ENCODE measurements at regions not wholly inside any gene's neighbourhood (a gene's known extent, or its start where the extent isn't known, plus 50 kb on each side); places are given as distances from the start of the nearest gene placed in this dataset.

GRCh38 chr3:153951276-153951675, 169.9 kb upstream of the ARHGEF26 start:
- CTCF ChIA-PET (ENCODE audit: unreplicated experiment): no interaction called here
- BruUV-seq (replicated peaks): no TSS peak

GRCh38 chr3:153952091-153952490, 169.1 kb upstream of the ARHGEF26 start:
- Histone ChIP-seq H4K20me1 (ENCODE audit: insufficient read depth, low read length) (no peaks in the 10 kb centered on the region), H3K27ac (ENCODE audit: low read depth, low read length, poor library complexity, severe bottlenecking) (no peak overlapping the region), H3K36me3 (ENCODE audit: insufficient read depth, low read length) (no peaks in the 10 kb centered on the region), H3K9me3 (ENCODE audit: low read length) (no peaks in the 10 kb centered on the region), H3K4me1 (ENCODE audit: insufficient read depth, low read length, poor library complexity, severe bottlenecking) (no peaks in the 10 kb centered on the region), H3K4me3 (ENCODE audit: low read depth, low read length, poor library complexity, severe bottlenecking) (no peak overlapping the region), H3K9me2 (ENCODE audit: insufficient read depth, low read length) (no peaks in the 10 kb centered on the region), H3K79me2 (ENCODE audit: insufficient read depth, low read depth, low read length) (no peaks in the 10 kb centered on the region), H2AFZ (ENCODE audit: low read length) (no peak overlapping the region), H3K4me2 (ENCODE audit: low read length) (no peak overlapping the region)
- intact Hi-C loops (cut with micrococcal nuclease; ENCODE audit: unreplicated experiment): no loop called here
- TF ChIP-seq EZH2phosphoT487 (IDR thresholded peaks at IDR 0.05; ENCODE audit: borderline replicate concordance, low read depth, low read length) (no peak), CTCF (conservative IDR thresholded peaks at IDR 0.05; ENCODE audit: low read length) (no peak)
- POLR2A ChIA-PET: interaction anchor here (0.7 kb wide), 1 partner anchor 58 kb away, joined by 3 read pairs; no protein-coding TSS in a partner anchor
- BruUV-seq (replicated peaks): no TSS peak
- CTCF ChIA-PET (ENCODE audit: unreplicated experiment): no interaction called here
- no peak for DNase-seq (ENCODE audit: low spot score)

More at GRCh38 chr3:153951276-153951675, 169.9 kb upstream of the ARHGEF26 start:
- no peaks in the 10 kb centered on the region for H4K20me1 ChIP-seq (ENCODE audit: insufficient read depth, low read length)
- POLR2A ChIA-PET: interaction anchor here (0.6 to 1.0 kb wide), 2 partner anchors 20 to 693 kb away, joined by 3 to 4 read pairs; no protein-coding TSS in a partner anchor
- no peaks in the 10 kb centered on the region for H3K4me1 ChIP-seq (ENCODE audit: insufficient read depth, low read length, poor library complexity, severe bottlenecking)
- no peak for DNase-seq (ENCODE audit: low spot score)
- H3K9me3 ChIP-seq (ENCODE audit: low read length): no peaks in the 10 kb centered on the region
- H3K36me3 ChIP-seq (ENCODE audit: insufficient read depth, low read length): no peaks in the 10 kb centered on the region
- no peak overlapping the region for H3K4me2 ChIP-seq (ENCODE audit: low read length)
- no peak overlapping the region for H2AFZ ChIP-seq (ENCODE audit: low read length)
- no peaks in the 10 kb centered on the region for H3K79me2 ChIP-seq (ENCODE audit: insufficient read depth, low read depth, low read length)
- intact Hi-C loops (cut with micrococcal nuclease; ENCODE audit: unreplicated experiment): no loop called here
- TF ChIP-seq CTCF (conservative IDR thresholded peaks at IDR 0.05; ENCODE audit: low read length) (no peak), EZH2phosphoT487 (IDR thresholded peaks at IDR 0.05; ENCODE audit: borderline replicate concordance, low read depth, low read length) (no peak)
- no peak overlapping the region for H3K27ac ChIP-seq (ENCODE audit: low read depth, low read length, poor library complexity, severe bottlenecking)
- no peak overlapping the region for H3K4me3 ChIP-seq (ENCODE audit: low read depth, low read length, poor library complexity, severe bottlenecking)
- no peaks in the 10 kb centered on the region for H3K9me2 ChIP-seq (ENCODE audit: insufficient read depth, low read length)

GRCh38 chr3:153956613-153957012, 164.6 kb upstream of the ARHGEF26 start:
- no peaks in the 10 kb centered on the region for H4K20me1 ChIP-seq (ENCODE audit: insufficient read depth, low read length)
- H3K79me2 ChIP-seq (ENCODE audit: insufficient read depth, low read depth, low read length): no peaks in the 10 kb centered on the region
- no peak overlapping the region for H2AFZ ChIP-seq (ENCODE audit: low read length)
- no peak overlapping the region for H3K4me2 ChIP-seq (ENCODE audit: low read length)
- POLR2A ChIA-PET: no interaction called here
- H3K36me3 ChIP-seq (ENCODE audit: insufficient read depth, low read length): no peaks in the 10 kb centered on the region
- H3K4me1 ChIP-seq (ENCODE audit: insufficient read depth, low read length, poor library complexity, severe bottlenecking): no peaks in the 10 kb centered on the region
- CTCF ChIA-PET (ENCODE audit: unreplicated experiment): no interaction called here
- intact Hi-C loops (cut with micrococcal nuclease; ENCODE audit: unreplicated experiment): no loop called here
- no TSS peak for BruUV-seq (replicated peaks)
- no peak overlapping the region for H3K4me3 ChIP-seq (ENCODE audit: low read depth, low read length, poor library complexity, severe bottlenecking)
- DNase-seq (ENCODE audit: low spot score): no peak
- no peaks in the 10 kb centered on the region for H3K9me3 ChIP-seq (ENCODE audit: low read length)
- H3K9me2 ChIP-seq (ENCODE audit: insufficient read depth, low read length): no peaks in the 10 kb centered on the region
- TF ChIP-seq CTCF (conservative IDR thresholded peaks at IDR 0.05; ENCODE audit: low read length) (no peak), EZH2phosphoT487 (IDR thresholded peaks at IDR 0.05; ENCODE audit: borderline replicate concordance, low read depth, low read length) (no peak)
- no peak overlapping the region for H3K27ac ChIP-seq (ENCODE audit: low read depth, low read length, poor library complexity, severe bottlenecking)
